Spleen (tissue), 11 donors: ENCODE measurements at regions not wholly inside any gene's neighbourhood (a gene's known extent, or its start where the extent isn't known, plus 50 kb on each side); places are given as distances from the start of the nearest gene placed in this dataset.
"Not testable (repeated sequence)": the region's sequence is repeated elsewhere in the genome, so short reads cannot be mapped to it uniquely, and the experiment has no call there.

Experiments
- DNase-seq: peaks from one replicate; pipeline ENCODE4 v3.0.0-alpha.2; 2020
- H3K27ac ChIP-seq, 8 donors: fragments of 200-600 bp; sonication (generic) in 7 of 8; 1 replicate in 4 of 8; 2 replicates in 4 of 8; pipeline versions ENCODE4 v1.5.0 to v1.8.0; 2016 to 2021; ENCODE audit warnings: inconsistent platforms in 4 of 8, mild to moderate bottlenecking in 4 of 8, moderate library complexity in 1 of 8
- H3K27me3 ChIP-seq, 7 donors: fragments of 200-600 bp; sonication (generic) in 6 of 7; replicated peaks in 1 of 7; 1 replicate in 4 of 7; 2 replicates in 3 of 7; pipeline versions ENCODE4 v1.5.0 to v1.8.0; 2016 to 2021; ENCODE audit warnings: inconsistent platforms in 3 of 7, mild to moderate bottlenecking in 1 of 7
- H3K36me3 ChIP-seq, 6 donors: fragments of 200-600 bp; sonication (generic) in 5 of 6; 1 replicate in 4 of 6; 2 replicates in 2 of 6; pipeline versions ENCODE4 v1.5.0 to v1.8.0; 2016 to 2021; ENCODE audit warnings: inconsistent platforms in 2 of 6
- H3K4me1 ChIP-seq, 6 donors: fragments of 200-600 bp; sonication (generic) in 5 of 6; 1 replicate in 3 of 6; 2 replicates in 3 of 6; pipeline versions ENCODE4 v1.5.0 to v1.8.0; 2016 to 2021; ENCODE audit warnings: inconsistent platforms in 3 of 6
- H3K4me3 ChIP-seq, 8 donors: fragments of 200-600 bp; sonication (generic) in 7 of 8; 1 replicate in 4 of 8; 2 replicates in 4 of 8; pipeline versions ENCODE4 v1.5.0 to v1.8.0; 2016 to 2021; ENCODE audit warnings: inconsistent platforms in 4 of 8, mild to moderate bottlenecking in 4 of 8, moderate library complexity in 2 of 8
- H3K9me3 ChIP-seq, 8 donors: fragments of 200-600 bp; sonication (generic) in 7 of 8; 1 replicate in 4 of 8; 2 replicates in 4 of 8; pipeline versions ENCODE4 v1.5.0 to v1.8.0; 2016 to 2021; ENCODE audit warnings: inconsistent platforms in 4 of 8
- WGBS, 5 donors: extraction: QIAGEN DNeasy Blood & Tissue Kit in 3 of 5; methylation state at CpG; one replicate each; pipeline versions ENCODE4 v1.1.5 to v1.1.7; 2013 to 2018; 5-methylcytosine and 5-hydroxymethylcytosine counted together
- intact Hi-C: fragments of 100-400 bp; cut with DNase I; formaldehyde crosslinking; loops from one replicate; pipeline ENCODE4 v1.15.0; 2023; ENCODE audit warnings: low total_unique reads
- small RNA-seq, 4 donors: library from RNA; depleted of rRNA; stranded (forward); fragments of <200 nt; gene quantifications; one replicate each; pipeline ENCODE3, GENCODE V24; 2016
- donor health status: healthy with polysubstance abuse.
- donor health status: DM: no; HTN: no; CAD: no; lungs with moderate emphysema.
- donor health status: DM: no; HTN: no; CAD: no.
- donor health status: Bipolar disorder and iron deficiency.
- donor health status: healthy.
- donor health status: DM: no; HTN: no; CAD: no.
- donor health status: DM: yes; HTN: yes; CAD: no.

GRCh38 chr9:40361018-40361417, 767.5 kb downstream of the FOXD4L6 start:
- H3K36me3 ChIP-seq, H3K9me3 ChIP-seq, H3K4me3 ChIP-seq, intact Hi-C loops, H3K27ac ChIP-seq, H3K4me1 ChIP-seq, H3K27me3 ChIP-seq: not testable (repeated sequence)
- 73 to 88% (median 83%) methylated on average over 4 of the region's 4 CpGs for WGBS, 5 donors
- DNase-seq = peak; percentile 25

GRCh38 chr9:40330958-40331357, 797.5 kb downstream of the FOXD4L6 start:
- peak; percentile 46 for DNase-seq
- H3K4me1 ChIP-seq, H3K27me3 ChIP-seq, intact Hi-C loops, H3K27ac ChIP-seq, H3K9me3 ChIP-seq, H3K4me3 ChIP-seq, H3K36me3 ChIP-seq: not testable (repeated sequence)
- WGBS, 5 donors = 75 to 94% (median 94%) methylated on average over 2 of the region's 2 CpGs; no CpG with 5 or more reads in 2 of the 5 donors

- H3K27me3 ChIP-seq, H3K36me3 ChIP-seq, H3K4me3 ChIP-seq, intact Hi-C loops, H3K9me3 ChIP-seq, H3K4me1 ChIP-seq, H3K27ac ChIP-seq, DNase-seq: not testable (repeated sequence)
- no CpG with 5 or more reads among the region's 8 CpGs for WGBS, 5 donors
These were observed 799.6 kb downstream of the FOXD4L6 start for GRCh38 chr9:40328907-40329306.

- H3K4me1 ChIP-seq, intact Hi-C loops, H3K9me3 ChIP-seq, H3K36me3 ChIP-seq, DNase-seq, H3K4me3 ChIP-seq, H3K27me3 ChIP-seq, H3K27ac ChIP-seq: not testable (repeated sequence)
- no CpG with 5 or more reads among the region's 2 CpGs for WGBS, 5 donors
These were observed 802.3 kb downstream of the FOXD4L6 start for GRCh38 chr9:40326179-40326578.

GRCh38 chr9:40322730-40323129, 805.8 kb downstream of the FOXD4L6 start:
- H3K9me3 ChIP-seq, intact Hi-C loops, H3K4me1 ChIP-seq, H3K4me3 ChIP-seq, H3K27me3 ChIP-seq, H3K27ac ChIP-seq, H3K36me3 ChIP-seq: not testable (repeated sequence)
- WGBS, 5 donors = 90 to 100% (median 95%) methylated on average over 2 to 3 of the region's 6 CpGs
- DNase-seq = peak; percentile 51

GRCh38 chr9:40321857-40322256, 806.6 kb downstream of the FOXD4L6 start:
- H3K36me3 ChIP-seq, intact Hi-C loops, H3K9me3 ChIP-seq, H3K27me3 ChIP-seq, H3K4me1 ChIP-seq, H3K27ac ChIP-seq, DNase-seq, H3K4me3 ChIP-seq: not testable (repeated sequence)
- no CpG with 5 or more reads among the region's 4 CpGs for WGBS, 5 donors

- intact Hi-C loops, H3K27me3 ChIP-seq, H3K27ac ChIP-seq, H3K9me3 ChIP-seq, H3K4me3 ChIP-seq, H3K36me3 ChIP-seq, H3K4me1 ChIP-seq, DNase-seq: not testable (repeated sequence)
- WGBS, 5 donors = no CpG with 5 or more reads among the region's 2 CpGs
These were observed 807.3 kb downstream of the FOXD4L6 start for GRCh38 chr9:40321204-40321603.

GRCh38 chr9:40315215-40315614, 813.3 kb downstream of the FOXD4L6 start:
- intact Hi-C loops, DNase-seq, H3K4me1 ChIP-seq, H3K27ac ChIP-seq, H3K27me3 ChIP-seq, H3K9me3 ChIP-seq, H3K36me3 ChIP-seq, H3K4me3 ChIP-seq: not testable (repeated sequence)
- no CpG with 5 or more reads among the region's 1 CpG for WGBS, 5 donors

- 91 to 98% (median 93%) methylated on average over 4 of the region's 6 CpGs; no CpG with 5 or more reads in 2 of the 5 donors for WGBS, 5 donors
- intact Hi-C loops = not testable (repeated sequence)
These were observed 838.5 kb downstream of the FOXD4L6 start for GRCh38 chr9:40289999-40290398.

More at GRCh38 chr9:40289999-40290398, 838.5 kb downstream of the FOXD4L6 start:
- not testable (repeated sequence) for H3K27ac ChIP-seq, H3K36me3 ChIP-seq, H3K9me3 ChIP-seq, H3K27me3 ChIP-seq, H3K4me3 ChIP-seq, H3K4me1 ChIP-seq
- peak; percentile 53 for DNase-seq

Small RNA genes lying in the stretch of these regions (small RNA-seq; reads per million reads assigned to genes)
- gene AL591471.1 (0 reads per million in 4 donors), gene BX664727.2 (0 reads per million in 4 donors)
